ENCODE measurements at regions not wholly inside any gene's neighbourhood (a gene's known extent, or its start where the extent isn't known, plus 50 kb on each side); places are given as distances from the start of the nearest gene placed in this dataset.

DNA sequence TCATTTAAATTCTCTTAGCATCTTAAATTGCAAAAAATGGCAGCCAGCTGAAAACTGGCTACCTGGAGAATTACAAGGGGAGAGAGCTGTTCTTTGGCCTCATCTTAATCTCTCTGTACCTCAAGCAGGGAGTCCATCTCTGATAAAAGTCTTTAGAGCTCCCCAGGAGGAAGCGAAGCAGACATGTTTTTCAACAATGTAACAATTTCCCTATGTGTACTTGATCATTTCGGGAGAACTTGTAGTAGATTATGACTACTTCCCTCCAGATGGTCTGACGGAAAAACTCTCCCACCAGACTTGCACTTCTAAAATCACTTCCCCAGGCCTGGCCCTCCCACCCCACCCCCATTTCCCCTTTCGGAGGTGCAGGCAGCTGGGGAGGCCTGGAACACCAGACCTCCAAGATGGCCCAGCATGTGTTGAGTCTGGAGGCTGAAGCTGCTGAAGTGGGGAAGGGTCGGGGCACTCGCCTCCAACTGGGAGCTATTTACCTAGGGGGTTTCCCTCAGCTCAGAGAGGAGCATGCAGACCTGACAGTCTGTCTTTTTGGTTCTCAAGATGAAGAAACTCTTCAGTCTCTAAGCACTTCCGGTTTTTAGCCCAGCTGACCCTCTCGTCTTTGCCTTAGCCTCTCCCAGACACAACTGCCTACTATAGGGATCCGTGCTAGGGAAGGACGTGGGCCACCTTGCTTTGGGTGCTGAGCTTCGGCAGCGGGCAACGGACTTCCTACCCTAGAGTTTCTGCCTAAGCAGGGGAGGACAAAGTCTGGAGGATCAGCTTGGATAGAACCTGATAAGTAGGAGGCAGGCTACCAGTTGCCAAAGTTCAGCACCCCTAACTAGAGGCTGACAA is 164.0 kb upstream of the TBL1XR1 start:
- peak overlapping the region; percentile 61 for H3K4me3 ChIP-seq (ENCODE audit: low read length)
- TF ChIP-seq EZH2 (IDR thresholded peaks at IDR 0.05; ENCODE audit: borderline replicate concordance, insufficient read depth, low read length, poor library complexity, severe bottlenecking) (no peak), TAF1 (IDR thresholded peaks at IDR 0.05; ENCODE audit: low read depth) (no peak), SMC3 (conservative IDR thresholded peaks at IDR 0.05; ENCODE audit: poor library complexity) (no peak), REST (IDR thresholded peaks at IDR 0.05; ENCODE audit: borderline replicate concordance) (no peak), MXI1 (conservative IDR thresholded peaks at IDR 0.05; ENCODE audit: poor library complexity, severe bottlenecking) (no peak), POLR2AphosphoS5 (IDR thresholded peaks at IDR 0.05) (no peak), EP300 (conservative IDR thresholded peaks at IDR 0.05; ENCODE audit: poor library complexity, severe bottlenecking) (no peak), RAD21 (conservative IDR thresholded peaks at IDR 0.05) (no peak)
- TF ChIP-seq, protein P1, sequence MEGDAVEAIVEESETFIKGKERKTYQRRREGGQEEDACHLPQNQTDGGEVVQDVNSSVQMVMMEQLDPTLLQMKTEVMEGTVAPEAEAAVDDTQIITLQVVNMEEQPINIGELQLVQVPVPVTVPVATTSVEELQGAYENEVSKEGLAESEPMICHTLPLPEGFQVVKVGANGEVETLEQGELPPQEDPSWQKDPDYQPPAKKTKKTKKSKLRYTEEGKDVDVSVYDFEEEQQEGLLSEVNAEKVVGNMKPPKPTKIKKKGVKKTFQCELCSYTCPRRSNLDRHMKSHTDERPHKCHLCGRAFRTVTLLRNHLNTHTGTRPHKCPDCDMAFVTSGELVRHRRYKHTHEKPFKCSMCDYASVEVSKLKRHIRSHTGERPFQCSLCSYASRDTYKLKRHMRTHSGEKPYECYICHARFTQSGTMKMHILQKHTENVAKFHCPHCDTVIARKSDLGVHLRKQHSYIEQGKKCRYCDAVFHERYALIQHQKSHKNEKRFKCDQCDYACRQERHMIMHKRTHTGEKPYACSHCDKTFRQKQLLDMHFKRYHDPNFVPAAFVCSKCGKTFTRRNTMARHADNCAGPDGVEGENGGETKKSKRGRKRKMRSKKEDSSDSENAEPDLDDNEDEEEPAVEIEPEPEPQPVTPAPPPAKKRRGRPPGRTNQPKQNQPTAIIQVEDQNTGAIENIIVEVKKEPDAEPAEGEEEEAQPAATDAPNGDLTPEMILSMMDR (IDR thresholded peaks at IDR 0.05; ENCODE audit: poor library complexity, severe bottlenecking): no peak

DNA sequence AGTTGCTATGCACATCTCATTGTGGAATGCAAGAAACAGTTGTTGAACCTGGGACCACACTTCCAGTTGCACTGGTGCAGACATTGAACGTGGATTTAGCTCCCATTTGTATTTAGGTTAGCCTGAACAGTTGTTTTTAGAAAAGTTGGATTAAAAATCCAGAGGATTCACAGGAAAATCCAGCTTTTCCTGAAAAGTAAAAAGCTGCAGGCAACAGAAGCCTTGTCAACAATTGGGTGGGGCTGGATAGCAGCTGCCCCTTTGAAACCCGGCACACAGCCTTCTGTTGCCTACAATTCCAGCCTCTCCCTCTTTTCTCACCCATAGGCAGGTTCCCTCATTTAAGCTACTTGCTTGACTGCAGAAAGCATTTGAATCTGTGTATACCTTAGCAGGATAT is 165.3 kb upstream of the TBL1XR1 start:
- Histone ChIP-seq H3K4me3 (ENCODE audit: low read length) (no peak overlapping the region), H3K9me2 (ENCODE audit: insufficient read depth, low read length) (no peaks in the 10 kb centered on the region), H3K9ac (ENCODE audit: low read length) (no peak overlapping the region), H3K36me3 (ENCODE audit: insufficient read depth, low read length) (no peaks in the 10 kb centered on the region), H3K79me2 (replicated peaks; ENCODE audit: insufficient read depth, low read length) (no peaks in the 10 kb centered on the region), H2AFZ (ENCODE audit: low read depth, low read length) (no peak overlapping the region), H4K20me1 (ENCODE audit: insufficient read depth) (no peaks in the 10 kb centered on the region), H3K4me2 (ENCODE audit: low read length) (no peak overlapping the region), H3K9me3 (ENCODE audit: low read length) (no peaks in the 10 kb centered on the region), H3K27me3 (ENCODE audit: insufficient read depth, low read depth, low read length) (no peaks in the 10 kb centered on the region), H3F3A (ENCODE audit: insufficient read depth, low read length, poor library complexity, severe bottlenecking) (peaks cover 4% of the 10 kb centered on the region), H3K27ac (ENCODE audit: low read length) (no peak overlapping the region)
- TF ChIP-seq REST (IDR thresholded peaks at IDR 0.05; ENCODE audit: borderline replicate concordance): no peak
- no peak for TF ChIP-seq POLR2AphosphoS5 (IDR thresholded peaks at IDR 0.05)

More for the DNA sequence above, 164.0 kb upstream of the TBL1XR1 start:
- H3K27ac ChIP-seq (ENCODE audit: low read length): peak overlapping the region; percentile 100
- H3K79me2 ChIP-seq (replicated peaks; ENCODE audit: insufficient read depth, low read length): no peaks in the 10 kb centered on the region
- H3K9me2 ChIP-seq (ENCODE audit: insufficient read depth, low read length): no peaks in the 10 kb centered on the region
- no peaks in the 10 kb centered on the region for H4K20me1 ChIP-seq (ENCODE audit: insufficient read depth)
- H2AFZ ChIP-seq (ENCODE audit: low read depth, low read length): no peak overlapping the region
- H3K4me2 ChIP-seq (ENCODE audit: low read length): no peak overlapping the region
- H3K9ac ChIP-seq (ENCODE audit: low read length): peak overlapping the region; percentile 88
- no peaks in the 10 kb centered on the region for H3K36me3 ChIP-seq (ENCODE audit: insufficient read depth, low read length)
- H3F3A ChIP-seq (ENCODE audit: insufficient read depth, low read length, poor library complexity, severe bottlenecking): peaks cover 4% of the 10 kb centered on the region
- no peaks in the 10 kb centered on the region for H3K9me3 ChIP-seq (ENCODE audit: low read length)
- H3K27me3 ChIP-seq (ENCODE audit: insufficient read depth, low read depth, low read length): no peaks in the 10 kb centered on the region

Data from neural cell (in vitro differentiated cells).